ENCODE measurements at regions not wholly inside any gene's neighbourhood (a gene's known extent, or its start where the extent isn't known, plus 50 kb on each side); places are given as distances from the start of the nearest gene placed in this dataset.

GRCh38 chr5:143506836-143507552 lies 103.5 kb upstream of the NR3C1 start:
- Histone ChIP-seq H3K36me3 (ENCODE audit: control insufficient read depth, insufficient read depth, low read length) (no peaks in the 10 kb centered on the region), H3K4me3 (ENCODE audit: low read depth, low read length) (no peak overlapping the region), H3K4me1 (ENCODE audit: control insufficient read depth, insufficient read depth, low read length) (no peaks in the 10 kb centered on the region), H3K9me3 (ENCODE audit: control insufficient read depth, insufficient read depth, low read length) (no peaks in the 10 kb centered on the region), H3K27me3 (ENCODE audit: control insufficient read depth, insufficient read depth, low read length) (no peaks in the 10 kb centered on the region), H3K9ac (ENCODE audit: low read depth, low read length) (no peak overlapping the region)

GRCh38 chr5:143505934-143506333 lies 102.4 kb upstream of the NR3C1 start:
- H3K9ac ChIP-seq (ENCODE audit: low read depth, low read length): no peak overlapping the region
- no peaks in the 10 kb centered on the region for H3K36me3 ChIP-seq (ENCODE audit: control insufficient read depth, insufficient read depth, low read length)
- no peaks in the 10 kb centered on the region for H3K27me3 ChIP-seq (ENCODE audit: control insufficient read depth, insufficient read depth, low read length)
- H3K9me3 ChIP-seq (ENCODE audit: control insufficient read depth, insufficient read depth, low read length): no peaks in the 10 kb centered on the region
- no peak overlapping the region for H3K4me3 ChIP-seq (ENCODE audit: low read depth, low read length)
- no peaks in the 10 kb centered on the region for H3K4me1 ChIP-seq (ENCODE audit: control insufficient read depth, insufficient read depth, low read length)

GRCh38 chr5:143505354-143505753 lies 101.9 kb upstream of the NR3C1 start:
- H3K4me1 ChIP-seq (ENCODE audit: control insufficient read depth, insufficient read depth, low read length): no peaks in the 10 kb centered on the region
- no peak overlapping the region for H3K4me3 ChIP-seq (ENCODE audit: low read depth, low read length)
- H3K27me3 ChIP-seq (ENCODE audit: control insufficient read depth, insufficient read depth, low read length): no peaks in the 10 kb centered on the region
- H3K9ac ChIP-seq (ENCODE audit: low read depth, low read length): no peak overlapping the region
- no peaks in the 10 kb centered on the region for H3K9me3 ChIP-seq (ENCODE audit: control insufficient read depth, insufficient read depth, low read length)
- H3K36me3 ChIP-seq (ENCODE audit: control insufficient read depth, insufficient read depth, low read length): no peaks in the 10 kb centered on the region

GRCh38 chr5:143501310-143502044 lies 98.0 kb upstream of the NR3C1 start:
- Histone ChIP-seq H3K4me1 (ENCODE audit: control insufficient read depth, insufficient read depth, low read length) (no peaks in the 10 kb centered on the region), H3K9ac (ENCODE audit: low read depth, low read length) (no peak overlapping the region), H3K4me3 (ENCODE audit: low read depth, low read length) (no peak overlapping the region), H3K9me3 (ENCODE audit: control insufficient read depth, insufficient read depth, low read length) (no peaks in the 10 kb centered on the region), H3K36me3 (ENCODE audit: control insufficient read depth, insufficient read depth, low read length) (no peaks in the 10 kb centered on the region), H3K27me3 (ENCODE audit: control insufficient read depth, insufficient read depth, low read length) (no peaks in the 10 kb centered on the region)

GRCh38 chr5:143499480-143500114 lies 96.1 kb upstream of the NR3C1 start:
- Histone ChIP-seq H3K36me3 (ENCODE audit: control insufficient read depth, insufficient read depth, low read length) (no peaks in the 10 kb centered on the region), H3K4me3 (ENCODE audit: low read depth, low read length) (no peak overlapping the region), H3K9me3 (ENCODE audit: control insufficient read depth, insufficient read depth, low read length) (no peaks in the 10 kb centered on the region), H3K27me3 (ENCODE audit: control insufficient read depth, insufficient read depth, low read length) (no peaks in the 10 kb centered on the region), H3K4me1 (ENCODE audit: control insufficient read depth, insufficient read depth, low read length) (no peaks in the 10 kb centered on the region), H3K9ac (ENCODE audit: low read depth, low read length) (no peak overlapping the region)

GRCh38 chr5:143498821-143499220 lies 95.3 kb upstream of the NR3C1 start:
- Histone ChIP-seq H3K4me3 (ENCODE audit: low read depth, low read length) (no peak overlapping the region), H3K9ac (ENCODE audit: low read depth, low read length) (no peak overlapping the region), H3K9me3 (ENCODE audit: control insufficient read depth, insufficient read depth, low read length) (no peaks in the 10 kb centered on the region), H3K4me1 (ENCODE audit: control insufficient read depth, insufficient read depth, low read length) (no peaks in the 10 kb centered on the region), H3K27me3 (ENCODE audit: control insufficient read depth, insufficient read depth, low read length) (no peaks in the 10 kb centered on the region), H3K36me3 (ENCODE audit: control insufficient read depth, insufficient read depth, low read length) (no peaks in the 10 kb centered on the region)

GRCh38 chr5:143497749-143498148 lies 94.3 kb upstream of the NR3C1 start:
- Histone ChIP-seq H3K36me3 (ENCODE audit: control insufficient read depth, insufficient read depth, low read length) (no peaks in the 10 kb centered on the region), H3K9me3 (ENCODE audit: control insufficient read depth, insufficient read depth, low read length) (no peaks in the 10 kb centered on the region), H3K4me1 (ENCODE audit: control insufficient read depth, insufficient read depth, low read length) (no peaks in the 10 kb centered on the region), H3K4me3 (ENCODE audit: low read depth, low read length) (no peak overlapping the region), H3K9ac (ENCODE audit: low read depth, low read length) (no peak overlapping the region), H3K27me3 (ENCODE audit: control insufficient read depth, insufficient read depth, low read length) (no peaks in the 10 kb centered on the region)

- Histone ChIP-seq H3K27me3 (ENCODE audit: control insufficient read depth, insufficient read depth, low read length) (no peaks in the 10 kb centered on the region), H3K9me3 (ENCODE audit: control insufficient read depth, insufficient read depth, low read length) (no peaks in the 10 kb centered on the region), H3K4me1 (ENCODE audit: control insufficient read depth, insufficient read depth, low read length) (no peaks in the 10 kb centered on the region), H3K4me3 (ENCODE audit: low read depth, low read length) (no peak overlapping the region), H3K9ac (ENCODE audit: low read depth, low read length) (no peak overlapping the region), H3K36me3 (ENCODE audit: control insufficient read depth, insufficient read depth, low read length) (no peaks in the 10 kb centered on the region)
Observed at GRCh38 chr5:143496943-143497342, 93.5 kb upstream of the NR3C1 start.

GRCh38 chr5:143495821-143496275 lies 92.4 kb upstream of the NR3C1 start:
- Histone ChIP-seq H3K9me3 (ENCODE audit: control insufficient read depth, insufficient read depth, low read length) (no peaks in the 10 kb centered on the region), H3K4me3 (ENCODE audit: low read depth, low read length) (no peak overlapping the region), H3K36me3 (ENCODE audit: control insufficient read depth, insufficient read depth, low read length) (no peaks in the 10 kb centered on the region), H3K27me3 (ENCODE audit: control insufficient read depth, insufficient read depth, low read length) (no peaks in the 10 kb centered on the region), H3K9ac (ENCODE audit: low read depth, low read length) (no peak overlapping the region), H3K4me1 (ENCODE audit: control insufficient read depth, insufficient read depth, low read length) (no peaks in the 10 kb centered on the region)

- H3K9ac ChIP-seq (ENCODE audit: low read depth, low read length): no peak overlapping the region
- no peak overlapping the region for H3K4me3 ChIP-seq (ENCODE audit: low read depth, low read length)
- no peaks in the 10 kb centered on the region for H3K27me3 ChIP-seq (ENCODE audit: control insufficient read depth, insufficient read depth, low read length)
- H3K4me1 ChIP-seq (ENCODE audit: control insufficient read depth, insufficient read depth, low read length): no peaks in the 10 kb centered on the region
- no peaks in the 10 kb centered on the region for H3K9me3 ChIP-seq (ENCODE audit: control insufficient read depth, insufficient read depth, low read length)
- H3K36me3 ChIP-seq (ENCODE audit: control insufficient read depth, insufficient read depth, low read length): no peaks in the 10 kb centered on the region
Observed at GRCh38 chr5:143495110-143495509, 91.6 kb upstream of the NR3C1 start.

- no peaks in the 10 kb centered on the region for H3K27me3 ChIP-seq (ENCODE audit: control insufficient read depth, insufficient read depth, low read length)
- H3K9ac ChIP-seq (ENCODE audit: low read depth, low read length): no peak overlapping the region
- H3K9me3 ChIP-seq (ENCODE audit: control insufficient read depth, insufficient read depth, low read length): no peaks in the 10 kb centered on the region
- no peaks in the 10 kb centered on the region for H3K4me1 ChIP-seq (ENCODE audit: control insufficient read depth, insufficient read depth, low read length)
- H3K36me3 ChIP-seq (ENCODE audit: control insufficient read depth, insufficient read depth, low read length): no peaks in the 10 kb centered on the region
- H3K4me3 ChIP-seq (ENCODE audit: low read depth, low read length): no peak overlapping the region
Observed at GRCh38 chr5:143494595-143494994, 91.1 kb upstream of the NR3C1 start.

GRCh38 chr5:143494162-143494561 lies 90.7 kb upstream of the NR3C1 start:
- no peaks in the 10 kb centered on the region for H3K36me3 ChIP-seq (ENCODE audit: control insufficient read depth, insufficient read depth, low read length)
- no peaks in the 10 kb centered on the region for H3K9me3 ChIP-seq (ENCODE audit: control insufficient read depth, insufficient read depth, low read length)
- H3K4me3 ChIP-seq (ENCODE audit: low read depth, low read length): no peak overlapping the region
- H3K4me1 ChIP-seq (ENCODE audit: control insufficient read depth, insufficient read depth, low read length): no peaks in the 10 kb centered on the region
- no peak overlapping the region for H3K9ac ChIP-seq (ENCODE audit: low read depth, low read length)
- no peaks in the 10 kb centered on the region for H3K27me3 ChIP-seq (ENCODE audit: control insufficient read depth, insufficient read depth, low read length)
